ENCODE measurements at regions not wholly inside any gene's neighbourhood (a gene's known extent, or its start where the extent isn't known, plus 50 kb on each side); places are given as distances from the start of the nearest gene placed in this dataset.
"Not testable (repeated sequence)": the region's sequence is repeated elsewhere in the genome, so short reads cannot be mapped to it uniquely, and the experiment has no call there.

GRCh38 chr20:5393218-5393870 is 76.6 kb upstream of the PROKR2 start:
- no peak for DNase-seq (ENCODE audit: low read depth in 2 of 2)

- DNase-seq (ENCODE audit: low read depth in 2 of 2) = no peak
Measured at GRCh38 chr20:5390720-5391119, 74.0 kb upstream of the PROKR2 start.

- not testable (repeated sequence) for DNase-seq (ENCODE audit: low read depth in 2 of 2)
Measured at GRCh38 chr20:5386846-5387245, 70.1 kb upstream of the PROKR2 start.

GRCh38 chr20:5381527-5381926 is 64.8 kb upstream of the PROKR2 start:
- not testable (repeated sequence) for DNase-seq (ENCODE audit: low read depth in 2 of 2)

- no peak for DNase-seq (ENCODE audit: low read depth in 2 of 2)
Measured at GRCh38 chr20:5377484-5377883, 60.7 kb upstream of the PROKR2 start.

- no peak for DNase-seq (ENCODE audit: low read depth in 2 of 2)
Measured at GRCh38 chr20:5376228-5376627, 59.5 kb upstream of the PROKR2 start.

- no peak for DNase-seq (ENCODE audit: low read depth in 2 of 2)
Measured at GRCh38 chr20:5374171-5374570, 57.4 kb upstream of the PROKR2 start.

- DNase-seq (ENCODE audit: low read depth in 2 of 2) = no peak
Measured at GRCh38 chr20:5372371-5372770, 55.6 kb upstream of the PROKR2 start.

- DNase-seq (ENCODE audit: low read depth in 2 of 2) = no peak
Measured at GRCh38 chr20:5369629-5370028, 52.9 kb upstream of the PROKR2 start.

Measured in stimulated activated CD4-positive, alpha-beta T cell treated with anti-CD3 and anti-CD28 coated beads, Interleukin-1b, Interleukin-23, amount 100 ng/mL, for 4 hours (primary cell).